Fibroblast of mammary gland (primary cell): ENCODE measurements at regions not wholly inside any gene's neighbourhood (a gene's known extent, or its start where the extent isn't known, plus 50 kb on each side); places are given as distances from the start of the nearest gene placed in this dataset.

ENCODE experiments used
- DNase-seq: peaks from one replicate; pipeline ENCODE4 v3.0.0-alpha.2; 2010; ENCODE audit warnings: low read depth
- H3K4me3 ChIP-seq: 2 replicates; pipeline ENCODE4 v1.5.1; 2011; ENCODE audit warnings: low read depth, mild to moderate bottlenecking, low read length, moderate library complexity; ENCODE audit not compliant: control insufficient read depth
- TF ChIP-seq, protein P1 (sequence below): conservative IDR thresholded peaks from 2 replicates; pipeline ENCODE4 v1.5.1; 2011; ENCODE audit warnings: low read depth, low read length, inconsistent platforms; ENCODE audit not compliant: control insufficient read depth, insufficient read depth

GRCh38 chr7:46368871-46369270 is 447.8 kb upstream of the IGFBP3 start:
- no peak for DNase-seq
- no peak overlapping the region for H3K4me3 ChIP-seq
- TF ChIP-seq, protein P1, sequence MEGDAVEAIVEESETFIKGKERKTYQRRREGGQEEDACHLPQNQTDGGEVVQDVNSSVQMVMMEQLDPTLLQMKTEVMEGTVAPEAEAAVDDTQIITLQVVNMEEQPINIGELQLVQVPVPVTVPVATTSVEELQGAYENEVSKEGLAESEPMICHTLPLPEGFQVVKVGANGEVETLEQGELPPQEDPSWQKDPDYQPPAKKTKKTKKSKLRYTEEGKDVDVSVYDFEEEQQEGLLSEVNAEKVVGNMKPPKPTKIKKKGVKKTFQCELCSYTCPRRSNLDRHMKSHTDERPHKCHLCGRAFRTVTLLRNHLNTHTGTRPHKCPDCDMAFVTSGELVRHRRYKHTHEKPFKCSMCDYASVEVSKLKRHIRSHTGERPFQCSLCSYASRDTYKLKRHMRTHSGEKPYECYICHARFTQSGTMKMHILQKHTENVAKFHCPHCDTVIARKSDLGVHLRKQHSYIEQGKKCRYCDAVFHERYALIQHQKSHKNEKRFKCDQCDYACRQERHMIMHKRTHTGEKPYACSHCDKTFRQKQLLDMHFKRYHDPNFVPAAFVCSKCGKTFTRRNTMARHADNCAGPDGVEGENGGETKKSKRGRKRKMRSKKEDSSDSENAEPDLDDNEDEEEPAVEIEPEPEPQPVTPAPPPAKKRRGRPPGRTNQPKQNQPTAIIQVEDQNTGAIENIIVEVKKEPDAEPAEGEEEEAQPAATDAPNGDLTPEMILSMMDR, result no peak

- TF ChIP-seq, protein P1, result no peak
- no peak for DNase-seq
- H3K4me3 ChIP-seq, result no peak overlapping the region
Observed at GRCh38 chr7:46366526-46366925, 445.5 kb upstream of the IGFBP3 start.

DNA sequence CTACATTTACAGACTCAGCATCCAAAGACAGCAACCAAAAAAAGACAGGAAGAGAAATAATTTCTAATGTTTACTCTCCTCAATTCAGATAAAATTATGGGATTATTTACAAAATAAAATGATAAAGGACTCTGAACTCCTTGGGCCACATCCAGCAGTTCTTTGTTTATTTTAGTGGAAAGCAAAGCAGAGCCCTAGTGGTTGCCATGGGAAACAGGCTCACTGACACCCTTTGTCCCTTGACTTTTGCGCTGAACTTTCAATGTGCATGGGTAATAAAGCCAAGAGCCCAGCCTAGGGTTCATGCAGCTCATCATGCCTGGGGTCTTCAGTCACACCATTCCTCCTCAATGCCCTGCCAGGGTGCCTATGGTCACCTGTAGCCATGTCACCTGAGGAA is 442.6 kb upstream of the IGFBP3 start:
- DNase-seq, result no peak
- TF ChIP-seq, protein P1, result no peak
- H3K4me3 ChIP-seq, result no peak overlapping the region

DNA sequence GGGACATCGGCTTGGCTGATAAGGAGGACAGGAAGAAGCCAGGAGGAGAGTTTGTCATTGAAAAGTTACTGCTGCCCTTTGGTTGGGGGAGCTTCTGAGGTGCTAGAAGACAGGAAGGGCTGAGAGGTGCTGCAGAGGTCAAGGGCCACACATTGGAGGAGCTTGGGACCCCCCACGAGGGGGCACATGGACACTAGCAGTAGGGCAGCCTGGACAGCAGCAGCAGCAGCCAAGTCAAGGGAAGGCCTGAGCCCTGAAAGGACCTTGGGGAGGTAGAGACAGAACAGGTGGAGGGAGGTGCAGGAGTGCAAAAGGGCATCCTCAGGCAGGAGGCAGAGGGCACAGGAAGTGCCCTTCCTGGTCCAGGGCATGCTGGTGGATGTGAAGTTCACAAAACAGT is 439.7 kb upstream of the IGFBP3 start:
- no peak overlapping the region for H3K4me3 ChIP-seq
- TF ChIP-seq, protein P1, result no peak
- no peak for DNase-seq

- TF ChIP-seq, protein P1, result no peak
- DNase-seq, result no peak
- H3K4me3 ChIP-seq, result no peak overlapping the region
Observed at GRCh38 chr7:46360296-46360695, 439.2 kb upstream of the IGFBP3 start.

DNA sequence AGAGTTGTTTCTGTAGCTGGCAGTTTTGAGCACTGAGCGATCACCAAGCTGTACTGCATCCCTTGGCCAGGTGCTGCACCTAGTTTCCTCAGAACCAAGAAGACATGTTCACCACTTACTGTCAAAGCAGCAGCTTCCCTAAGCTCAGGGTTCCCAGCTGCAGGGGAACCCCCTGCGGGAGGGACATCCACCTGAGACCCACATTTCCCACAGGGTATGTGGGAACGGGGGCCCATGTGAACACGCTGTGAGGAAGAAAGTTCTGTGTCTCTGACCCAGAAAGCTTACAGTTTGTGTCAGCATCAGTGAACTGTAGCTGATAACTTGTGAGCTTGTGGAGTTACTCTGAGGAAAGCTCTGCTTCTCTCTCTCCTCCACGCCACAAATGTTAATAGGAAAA is 436.8 kb upstream of the IGFBP3 start:
- no peak overlapping the region for H3K4me3 ChIP-seq
- TF ChIP-seq, protein P1, result no peak
- DNase-seq, result no peak

DNA sequence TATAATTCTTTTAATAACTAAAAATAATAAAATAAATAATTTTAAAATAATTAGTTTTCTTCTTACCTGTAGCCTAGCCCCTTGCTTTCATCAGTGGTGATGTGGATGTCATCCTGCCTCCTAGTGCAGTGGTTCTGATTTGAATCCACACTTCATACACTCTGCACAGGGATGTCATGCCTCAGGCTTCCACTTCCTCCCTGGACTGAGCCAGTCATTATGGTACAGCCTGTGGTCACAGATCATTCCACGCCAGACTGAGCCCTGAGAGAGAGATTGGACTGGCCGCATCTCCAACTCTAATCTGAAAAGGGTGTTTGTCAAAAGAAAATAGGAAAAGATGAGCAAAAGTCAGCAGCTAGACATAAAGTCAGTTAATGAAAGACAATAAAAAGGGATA is 436.2 kb upstream of the IGFBP3 start:
- DNase-seq, result no peak
- no peak overlapping the region for H3K4me3 ChIP-seq
- TF ChIP-seq, protein P1, result no peak
